ENCODE measurements at regions not wholly inside any gene's neighbourhood (a gene's known extent, or its start where the extent isn't known, plus 50 kb on each side); places are given as distances from the start of the nearest gene placed in this dataset.

- no peak for TF ChIP-seq CTCF (conservative IDR thresholded peaks at IDR 0.05)
- TF ChIP-seq ZFX (IDR thresholded peaks at IDR 0.05), result no peak
- H3K27ac ChIP-seq, result no peak overlapping the region
Measured at GRCh38 chr2:150178591-150178990, 308.9 kb downstream of the RND3 start.

GRCh38 chr2:150174971-150175421, 312.5 kb downstream of the RND3 start:
- no peak for TF ChIP-seq ZFX (IDR thresholded peaks at IDR 0.05)
- TF ChIP-seq CTCF (conservative IDR thresholded peaks at IDR 0.05), result no peak
- H3K27ac ChIP-seq, result no peak overlapping the region

DNA sequence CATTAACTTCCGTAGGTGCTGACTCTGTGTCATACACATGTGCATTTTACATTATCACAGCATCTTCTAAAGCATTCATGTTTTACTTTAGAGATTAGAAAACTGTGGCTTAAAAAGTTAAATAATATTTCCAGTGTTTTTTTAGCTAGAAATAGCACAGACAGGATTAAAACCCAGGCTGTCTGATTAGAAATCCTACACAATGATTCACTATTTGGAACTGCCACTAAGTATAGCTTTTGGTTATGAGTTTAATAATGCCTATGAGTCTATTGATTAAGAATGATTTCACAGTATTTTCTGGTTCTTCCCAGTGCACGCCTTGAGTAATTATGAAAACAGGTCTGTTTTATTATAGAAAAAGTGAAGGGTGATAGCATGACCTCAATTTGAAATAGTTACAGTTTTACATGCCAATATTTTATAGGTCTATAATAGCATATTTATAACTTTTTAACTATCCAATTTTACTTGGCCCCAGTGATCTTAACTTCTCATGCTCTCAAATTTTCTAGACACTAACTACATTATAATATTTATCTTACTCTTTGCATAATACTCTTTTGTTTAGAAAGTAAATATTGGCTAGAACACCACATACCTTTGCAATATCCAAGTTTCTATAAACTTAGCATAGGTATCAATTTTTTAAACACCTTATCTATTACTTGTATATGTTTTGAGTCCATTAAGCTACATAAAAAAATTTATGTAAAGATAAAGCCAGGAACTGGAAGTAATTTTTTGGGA, 313.2 kb downstream of the RND3 start:
- no peak for TF ChIP-seq CTCF (conservative IDR thresholded peaks at IDR 0.05)
- no peak for TF ChIP-seq ZFX (IDR thresholded peaks at IDR 0.05)
- H3K27ac ChIP-seq, result no peak overlapping the region

GRCh38 chr2:150171065-150171548, 316.4 kb downstream of the RND3 start:
- no peak overlapping the region for H3K27ac ChIP-seq
- no peak for TF ChIP-seq ZFX (IDR thresholded peaks at IDR 0.05)
- TF ChIP-seq CTCF (conservative IDR thresholded peaks at IDR 0.05), result no peak

DNA sequence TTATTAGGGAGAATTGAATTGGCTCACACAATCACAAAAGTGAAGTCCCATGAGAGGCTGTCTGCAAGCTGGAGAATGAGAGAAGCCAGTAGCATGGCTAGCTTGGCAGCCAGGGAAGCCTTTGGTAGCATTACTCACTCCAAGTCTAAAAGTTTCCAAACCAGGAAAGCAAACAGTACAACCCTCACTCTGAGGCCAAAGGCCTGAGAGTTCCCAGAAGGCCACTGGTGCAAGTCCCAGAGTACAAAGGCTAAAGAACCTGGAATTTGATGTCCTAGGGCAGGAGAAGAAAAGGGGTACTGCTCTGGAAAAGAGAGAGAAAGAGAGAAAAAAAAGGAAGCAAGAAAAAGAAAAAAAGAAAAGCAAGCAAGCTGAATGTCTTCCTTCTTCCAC, 318.2 kb downstream of the RND3 start:
- no peak overlapping the region for H3K27ac ChIP-seq
- no peak for TF ChIP-seq CTCF (conservative IDR thresholded peaks at IDR 0.05)

- no peak overlapping the region for H3K27ac ChIP-seq
- no peak for TF ChIP-seq CTCF (conservative IDR thresholded peaks at IDR 0.05)
- no peak for TF ChIP-seq ZFX (IDR thresholded peaks at IDR 0.05)
Measured at GRCh38 chr2:150168595-150169236, 318.8 kb downstream of the RND3 start.

- TF ChIP-seq ZFX (IDR thresholded peaks at IDR 0.05) (no peak), CTCF (conservative IDR thresholded peaks at IDR 0.05) (no peak)
- H3K27ac ChIP-seq, result peak overlapping the region; percentile 71; the same call in 1 of the 2 replicates
Measured at GRCh38 chr2:150167711-150168110, 319.8 kb downstream of the RND3 start.

Data from C4-2B (cell line).